ENCODE measurements at regions not wholly inside any gene's neighbourhood (a gene's known extent, or its start where the extent isn't known, plus 50 kb on each side); places are given as distances from the start of the nearest gene placed in this dataset.

DNA sequence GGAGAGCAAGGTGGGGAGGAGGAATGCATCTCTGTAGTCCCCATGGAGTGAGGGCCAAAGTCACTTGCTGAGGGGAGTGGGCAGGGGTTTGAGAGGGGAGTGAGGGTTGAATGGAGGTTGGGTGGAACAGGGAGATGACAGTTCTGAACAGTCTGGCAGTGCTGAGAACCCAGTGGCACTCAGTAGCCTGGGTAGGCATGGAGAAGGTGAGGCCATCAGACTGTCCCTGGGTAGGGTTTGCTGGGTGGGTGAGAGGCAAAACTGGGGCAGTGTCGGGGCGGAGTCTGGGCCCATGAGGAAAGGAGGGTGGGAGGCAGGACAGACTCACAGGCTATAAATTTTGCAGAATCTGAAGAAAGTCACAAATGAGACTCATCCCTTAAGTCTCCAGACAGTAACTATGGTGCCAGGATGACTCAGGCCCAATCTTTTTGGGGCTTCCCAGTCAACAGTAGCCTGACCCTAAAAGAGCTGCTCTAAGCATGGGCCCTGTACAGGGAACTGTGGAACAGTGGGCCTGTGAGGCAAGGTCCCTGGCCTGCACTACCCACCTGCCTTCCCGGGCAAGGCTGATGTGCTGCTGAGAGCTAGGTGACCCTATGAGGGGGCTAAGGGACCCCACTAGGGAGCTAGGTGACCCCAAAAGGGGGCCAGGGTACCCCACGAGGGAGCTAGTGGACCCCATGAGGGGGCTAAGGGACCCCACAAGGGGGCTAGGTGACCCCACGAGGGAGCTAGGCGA is 51.0 kb upstream of the DMRTB1 start:
- Histone ChIP-seq H3K4me3 (ENCODE audit: insufficient read depth, low read depth, low read length) (no peak overlapping the region), H3K27me3 (ENCODE audit: control insufficient read depth, insufficient read depth, low read length) (no peaks in the 10 kb centered on the region; the same call in 1 of the 2 replicates), H3K36me3 (replicated peaks; ENCODE audit: control insufficient read depth, insufficient read depth, low read length) (no peaks in the 10 kb centered on the region)
- no peak for DNase-seq

DNA sequence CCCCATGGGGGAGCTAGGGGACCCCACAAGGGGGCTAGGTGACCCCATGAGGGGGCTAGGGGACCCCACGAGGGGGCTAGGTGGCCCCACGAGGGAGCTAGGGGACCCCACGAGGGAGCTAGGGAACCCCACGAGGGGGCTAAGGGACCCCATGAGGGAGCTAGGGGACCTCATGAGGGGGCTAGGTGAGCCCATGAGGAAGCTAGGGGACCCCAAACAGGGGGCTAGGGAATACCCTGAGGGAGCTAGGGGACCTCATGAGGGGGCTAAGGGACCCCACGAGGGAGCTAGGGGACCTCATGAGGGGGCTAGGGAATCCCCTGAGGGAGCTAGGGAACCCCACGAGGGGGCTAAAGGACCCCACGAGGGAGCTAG is 50.5 kb upstream of the DMRTB1 start:
- DNase-seq = no peak
- H3K4me3 ChIP-seq (ENCODE audit: insufficient read depth, low read depth, low read length) = no peak overlapping the region
- no peaks in the 10 kb centered on the region; the same call in 1 of the 2 replicates for H3K27me3 ChIP-seq (ENCODE audit: control insufficient read depth, insufficient read depth, low read length)
- H3K36me3 ChIP-seq (replicated peaks; ENCODE audit: control insufficient read depth, insufficient read depth, low read length) = no peaks in the 10 kb centered on the region

- no peak overlapping the region for H3K4me3 ChIP-seq (ENCODE audit: insufficient read depth, low read depth, low read length)
- H3K27me3 ChIP-seq (ENCODE audit: control insufficient read depth, insufficient read depth, low read length) = no peaks in the 10 kb centered on the region; the same call in 1 of the 2 replicates
- DNase-seq = peak; percentile 21
- no peaks in the 10 kb centered on the region for H3K36me3 ChIP-seq (replicated peaks; ENCODE audit: control insufficient read depth, insufficient read depth, low read length)
Measured at GRCh38 chr1:53409233-53409632, 50.0 kb upstream of the DMRTB1 start.

Measured in H7 (cell line).